Gastrocnemius medialis (tissue), 4 donors: ENCODE measurements at regions not wholly inside any gene's neighbourhood (a gene's known extent, or its start where the extent isn't known, plus 50 kb on each side); places are given as distances from the start of the nearest gene placed in this dataset.
A peak's percentile ranks its signal among the peaks of the same experiment; 100 is the strongest.

Experiments
- ATAC-seq, 2 donors: fragments of 150-250 bp; one replicate each; pipeline ENCODE4 v1.9.1; 2016
- DNase-seq, 2 donors: peaks; one replicate each; pipeline ENCODE4 v3.0.0-alpha.2; 2019
- H3K27ac ChIP-seq, 4 donors: fragments of 200-600 bp; sonication (generic); 1 replicate in 1 of 4; 2 replicates in 3 of 4; pipeline ENCODE4 v1.5.1; 2016 to 2018; ENCODE audit warnings: mild to moderate bottlenecking in 2 of 4, moderate library complexity in 1 of 4
- H3K27me3 ChIP-seq, 3 donors: fragments of 200-600 bp; sonication (generic) in 2 of 3; 1 replicate in 1 of 3; 2 replicates in 2 of 3; pipeline versions ENCODE4 v1.5.1 to v1.6.0; 2016 to 2019; ENCODE audit warnings: mild to moderate bottlenecking in 1 of 3, moderate library complexity in 1 of 3
- H3K36me3 ChIP-seq, 2 donors: fragments of 200-600 bp; sonication (generic) in 1 of 2; one replicate each; pipeline ENCODE4 v1.5.1; 2017 to 2018
- H3K4me1 ChIP-seq, 2 donors: fragments of 200-600 bp; sonication (generic) in 1 of 2; one replicate each; pipeline ENCODE4 v1.5.1; 2016 to 2017; ENCODE audit warnings: mild to moderate bottlenecking in 2 of 2
- H3K4me3 ChIP-seq, 4 donors: fragments of 200-600 bp; sonication (generic) in 3 of 4; 1 replicate in 1 of 4; 2 replicates in 3 of 4; pipeline ENCODE4 v1.5.1; 2016 to 2019; ENCODE audit warnings: mild to moderate bottlenecking in 2 of 4
- H3K9me3 ChIP-seq, 3 donors: fragments of 200-600 bp; sonication (generic) in 2 of 3; 1 replicate in 1 of 3; 2 replicates in 2 of 3; pipeline ENCODE4 v1.5.1; 2016 to 2019
- CTCF ChIP-seq, 5 experiments: fragments of 450-650 bp in 3 of 5; fragments of 200-600 bp in 2 of 5; sonication (generic) in 2 of 5; IDR thresholded peaks in 4 of 5; conservative IDR thresholded peaks in 1 of 5; 1 replicate in 4 of 5; 2 replicates in 1 of 5; pipeline ENCODE4 v1.5.1; 2016 to 2019; ENCODE audit warnings: antibody characterized with exemption in 5 of 5, mild to moderate bottlenecking in 3 of 5, moderate library complexity in 3 of 5
- POLR2A ChIP-seq, 2 donors: fragments of 450-650 bp; IDR thresholded peaks; one replicate each; pipeline ENCODE4 v1.6.1; 2017; ENCODE audit warnings: antibody characterized with exemption in 2 of 2, mild to moderate bottlenecking in 2 of 2, moderate library complexity in 2 of 2
- in situ Hi-C, 4 donors: fragments of 200-750 bp; cut with MboI; loops; one replicate each; pipeline versions ENCODE4 v1.15.0 to v1.8.0; 2017; ENCODE audit warnings: low sequenced_read_pairs in 4 of 4
- intact Hi-C: fragments of 100-400 bp; cut with DNase I; formaldehyde crosslinking; loops from one replicate; pipeline ENCODE4 v1.15.1; 2023; ENCODE audit warnings: low total_unique reads

GRCh38 chr2:226274143-226274542 is 525.5 kb downstream of the IRS1 start:
- no peaks in the 10 kb centered on the region for H3K36me3 ChIP-seq
- H3K27me3 ChIP-seq = no peaks in the 10 kb centered on the region
- H3K9me3 ChIP-seq = no peaks in the 10 kb centered on the region
- no peak overlapping the region for H3K4me3 ChIP-seq
- H3K4me1 ChIP-seq = no peaks in the 10 kb centered on the region
- TF ChIP-seq POLR2A (IDR thresholded peaks at IDR 0.05) (no peak), CTCF (IDR thresholded peaks at IDR 0.05 in 4 of 5, conservative IDR thresholded peaks at IDR 0.05 in 1 of 5) (no peak)
- in situ Hi-C loops = no loop called here
- intact Hi-C loops = no loop called here
- ATAC-seq (no peak), DNase-seq (no peak)
- H3K27ac ChIP-seq = no peak overlapping the region

- H3K27ac ChIP-seq = peak overlapping the region in 1 of 4 donors; percentile 18
- H3K36me3 ChIP-seq = no peaks in the 10 kb centered on the region
- no peaks in the 10 kb centered on the region for H3K4me1 ChIP-seq
- H3K27me3 ChIP-seq = no peaks in the 10 kb centered on the region
- in situ Hi-C loops (no loop called here), intact Hi-C loops (no loop called here)
- ATAC-seq (peak; percentile 68 to 80), DNase-seq (no peak)
- H3K4me3 ChIP-seq = no peak overlapping the region
- TF ChIP-seq POLR2A (IDR thresholded peaks at IDR 0.05) = no peak
- TF ChIP-seq CTCF (IDR thresholded peaks at IDR 0.05 in 4 of 5, conservative IDR thresholded peaks at IDR 0.05 in 1 of 5) = no peak
- H3K9me3 ChIP-seq = no peaks in the 10 kb centered on the region
These were observed 526.2 kb downstream of the IRS1 start for GRCh38 chr2:226273440-226273839.

- no peaks in the 10 kb centered on the region for H3K36me3 ChIP-seq
- no peak overlapping the region for H3K27ac ChIP-seq
- H3K4me3 ChIP-seq = no peak overlapping the region
- intact Hi-C loops = no loop called here
- no peaks in the 10 kb centered on the region for H3K27me3 ChIP-seq
- DNase-seq (no peak), ATAC-seq (no peak)
- TF ChIP-seq POLR2A (IDR thresholded peaks at IDR 0.05) (no peak), CTCF (IDR thresholded peaks at IDR 0.05 in 4 of 5, conservative IDR thresholded peaks at IDR 0.05 in 1 of 5) (no peak)
- in situ Hi-C loops = no loop called here
- no peaks in the 10 kb centered on the region for H3K4me1 ChIP-seq
- no peaks in the 10 kb centered on the region for H3K9me3 ChIP-seq
These were observed 527.2 kb downstream of the IRS1 start for GRCh38 chr2:226272435-226272834.

- H3K9me3 ChIP-seq = no peaks in the 10 kb centered on the region
- H3K4me3 ChIP-seq = no peak overlapping the region
- no peaks in the 10 kb centered on the region for H3K27me3 ChIP-seq
- ATAC-seq = no peak
- intact Hi-C loops = no loop called here
- TF ChIP-seq POLR2A (IDR thresholded peaks at IDR 0.05) = no peak
- no peak for TF ChIP-seq CTCF (IDR thresholded peaks at IDR 0.05 in 4 of 5, conservative IDR thresholded peaks at IDR 0.05 in 1 of 5)
- H3K4me1 ChIP-seq = no peaks in the 10 kb centered on the region
- in situ Hi-C loops = no loop called here
- DNase-seq = no peak
- no peaks in the 10 kb centered on the region for H3K36me3 ChIP-seq
- H3K27ac ChIP-seq = no peak overlapping the region
These were observed 529.1 kb downstream of the IRS1 start for GRCh38 chr2:226270285-226271058.
